GM19324 (cell line): ENCODE measurements at regions not wholly inside any gene's neighbourhood (a gene's known extent, or its start where the extent isn't known, plus 50 kb on each side); places are given as distances from the start of the nearest gene placed in this dataset.
"Not testable (repeated sequence)": the region's sequence is repeated elsewhere in the genome, so short reads cannot be mapped to it uniquely, and the experiment has no call there.

Experiments used
- ATAC-seq: cut with Tn5 transposase; IDR thresholded peaks from one replicate; pipeline ENCODE4 v1.9.1; 2021; ENCODE audit warnings: mild to moderate bottlenecking, moderate library complexity; ENCODE audit not compliant: unreplicated experiment, low FRiP score

DNA sequence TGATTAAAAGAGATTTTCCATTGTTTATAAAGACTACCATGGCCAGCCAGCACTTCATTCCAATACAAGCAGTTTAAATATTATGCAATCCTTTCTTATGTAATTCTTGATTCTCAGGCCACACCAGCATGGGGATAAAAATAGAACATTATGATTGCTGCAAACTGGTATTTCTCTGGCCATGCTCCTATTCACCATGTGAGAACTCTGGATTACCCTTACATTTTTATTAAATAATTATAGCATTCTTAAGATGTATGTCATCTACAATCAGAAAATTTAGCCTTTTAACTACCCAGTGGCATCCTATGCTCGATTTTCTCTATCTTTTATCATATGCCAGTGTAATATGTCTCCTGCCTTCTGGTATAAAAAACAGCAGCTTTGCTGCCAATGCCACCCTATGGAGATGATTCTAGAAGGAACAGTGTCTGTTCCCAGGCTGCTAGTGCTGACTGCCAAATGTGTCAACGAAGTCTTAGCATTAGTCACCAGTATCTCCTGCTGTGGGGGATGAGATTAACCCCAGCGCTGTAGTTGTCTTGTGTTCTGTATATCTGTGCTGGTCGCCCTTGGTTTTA is 501.4 kb downstream of the BCKDHB start:
- no peak for ATAC-seq

DNA sequence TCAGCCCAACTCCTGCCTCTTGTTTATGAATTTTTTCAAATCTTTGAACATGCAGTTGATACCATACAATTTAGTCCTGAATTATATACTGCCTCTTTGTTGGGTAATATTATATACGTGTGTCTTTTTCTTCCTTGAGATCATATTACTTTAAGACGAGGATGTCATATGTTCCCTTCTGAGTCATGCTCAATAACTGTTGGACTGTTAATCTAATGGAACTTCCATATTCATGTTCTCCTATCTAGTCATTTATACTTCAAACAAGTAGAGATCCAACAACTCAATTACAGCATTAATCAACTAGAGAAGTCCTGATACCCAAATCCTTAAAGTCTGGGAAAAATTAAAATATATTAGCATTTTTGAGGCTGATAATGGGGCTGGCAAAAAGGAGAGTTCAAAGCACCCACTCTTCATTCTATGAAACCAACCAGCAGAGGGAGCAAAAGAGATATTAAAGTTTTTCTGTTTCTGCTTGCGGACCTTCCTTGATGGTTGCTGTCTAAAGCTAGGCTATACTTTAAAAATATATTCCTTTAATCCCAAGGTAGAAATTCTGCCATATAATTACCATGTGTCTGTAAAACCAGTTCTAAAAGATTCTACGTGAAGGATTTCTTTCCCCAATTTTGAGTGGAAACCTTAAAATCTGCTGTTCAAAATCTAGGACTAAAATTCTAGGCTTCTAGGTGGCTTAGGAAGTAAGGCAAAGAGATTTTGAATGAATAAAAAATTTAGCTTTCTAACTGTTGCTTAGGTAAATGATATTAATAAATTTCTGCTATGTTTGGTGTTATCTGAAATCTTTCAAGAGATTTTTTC is 498.9 kb downstream of the BCKDHB start:
- ATAC-seq: no peak

DNA sequence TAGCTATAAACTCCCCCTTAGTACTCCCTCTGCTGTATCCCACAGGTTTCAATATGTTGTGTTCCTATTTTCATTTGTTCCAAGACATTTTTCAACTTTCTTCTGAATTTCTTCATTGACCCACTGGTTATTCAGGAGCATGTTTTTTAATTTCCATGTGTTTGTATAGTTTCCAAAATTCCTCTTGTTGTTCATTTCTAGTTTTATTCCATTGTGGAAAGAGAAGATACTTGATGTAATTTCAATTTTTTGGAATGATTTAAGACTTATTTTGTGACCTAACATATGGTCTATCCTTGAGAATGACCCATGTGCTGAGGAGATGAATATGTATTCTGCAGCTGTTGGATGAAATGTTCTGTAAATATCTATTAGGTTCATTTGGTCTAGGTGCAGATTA is 497.2 kb downstream of the BCKDHB start:
- ATAC-seq: no peak

DNA sequence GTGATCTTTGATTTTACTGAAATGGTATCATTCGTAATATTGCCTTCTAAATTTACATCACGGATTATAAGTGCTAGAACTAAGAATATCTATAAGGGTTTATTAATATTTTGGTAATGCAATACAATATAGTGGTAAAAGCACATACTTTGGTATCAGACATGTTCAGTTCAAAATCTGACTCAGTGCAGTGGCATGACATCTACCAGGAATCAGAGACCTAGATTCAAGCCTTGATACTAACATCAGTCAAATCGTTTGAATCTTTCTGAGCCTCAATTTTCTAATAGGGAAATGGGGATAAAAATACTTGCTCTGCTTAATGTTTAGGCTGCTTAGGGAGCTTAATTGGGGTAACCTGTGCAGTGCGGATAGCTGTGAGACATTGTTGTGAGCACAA is 488.0 kb downstream of the BCKDHB start:
- no peak for ATAC-seq

DNA sequence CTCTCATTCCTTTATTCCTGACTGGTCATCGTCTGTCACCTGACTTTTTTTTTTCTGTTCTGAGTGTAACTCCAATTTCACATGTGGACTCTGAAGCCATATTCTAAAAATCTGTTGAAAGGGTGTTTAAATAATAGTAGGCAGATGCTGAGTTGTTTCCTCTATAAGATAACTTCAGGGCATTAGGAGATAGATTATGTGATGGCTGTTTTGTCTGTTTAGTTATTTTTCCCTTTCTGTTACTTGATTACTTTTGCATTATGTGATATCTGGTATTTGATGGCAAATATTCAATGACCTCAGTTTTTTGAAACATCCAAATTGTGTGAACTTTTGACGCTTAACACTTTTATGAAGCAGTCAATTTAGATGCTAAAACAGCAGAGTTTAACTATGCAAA is 486.0 kb downstream of the BCKDHB start:
- no peak for ATAC-seq

DNA sequence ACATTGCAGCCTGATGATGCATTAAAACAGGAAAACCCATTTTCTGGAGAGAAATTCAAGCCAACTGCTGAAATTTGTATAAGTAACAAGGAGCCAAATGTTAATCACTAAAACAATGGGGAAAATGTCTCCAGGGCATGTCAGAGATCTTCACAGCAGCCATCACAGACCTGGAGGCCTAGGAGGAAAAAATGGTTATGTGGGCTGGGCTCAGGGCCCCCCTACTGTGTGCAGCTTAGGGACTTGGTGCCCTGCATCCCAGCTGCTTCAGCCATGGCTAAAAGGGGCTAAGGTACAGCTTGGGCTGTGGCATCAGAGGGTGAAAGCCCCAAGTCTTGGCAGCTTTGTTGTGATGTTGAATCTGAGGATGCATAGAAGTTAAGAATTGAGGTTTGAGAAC is 479.8 kb downstream of the BCKDHB start:
- ATAC-seq: no peak

DNA sequence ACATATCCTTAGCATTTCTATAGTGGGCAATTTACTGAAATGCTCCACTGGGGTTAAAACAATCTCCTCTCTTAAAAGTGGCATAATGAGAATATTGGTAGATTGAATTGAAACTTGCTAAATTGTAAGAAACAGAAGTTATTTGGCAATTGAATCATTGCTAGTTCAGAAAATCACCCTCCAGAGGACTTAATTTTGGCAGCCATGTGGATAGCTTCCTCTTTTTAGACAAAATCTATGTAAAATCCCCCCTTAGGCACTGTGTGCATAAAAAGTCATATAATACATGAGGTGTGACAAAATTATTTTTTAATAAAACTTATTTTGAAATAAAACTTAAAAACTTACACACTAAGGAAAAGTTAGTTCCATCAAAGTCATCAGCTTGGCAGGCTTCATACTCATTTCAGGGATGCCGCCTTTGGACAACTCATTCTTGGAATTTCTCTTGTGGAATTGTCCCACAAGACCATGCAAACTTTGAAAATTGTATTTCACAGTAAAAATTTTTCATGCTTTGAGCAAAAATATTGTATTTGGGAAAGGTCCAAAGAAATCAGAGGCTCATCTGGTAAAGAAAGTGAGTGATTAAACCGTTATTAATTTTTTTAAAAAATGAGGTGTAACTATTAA is 473.0 kb downstream of the BCKDHB start:
- ATAC-seq: no peak

DNA sequence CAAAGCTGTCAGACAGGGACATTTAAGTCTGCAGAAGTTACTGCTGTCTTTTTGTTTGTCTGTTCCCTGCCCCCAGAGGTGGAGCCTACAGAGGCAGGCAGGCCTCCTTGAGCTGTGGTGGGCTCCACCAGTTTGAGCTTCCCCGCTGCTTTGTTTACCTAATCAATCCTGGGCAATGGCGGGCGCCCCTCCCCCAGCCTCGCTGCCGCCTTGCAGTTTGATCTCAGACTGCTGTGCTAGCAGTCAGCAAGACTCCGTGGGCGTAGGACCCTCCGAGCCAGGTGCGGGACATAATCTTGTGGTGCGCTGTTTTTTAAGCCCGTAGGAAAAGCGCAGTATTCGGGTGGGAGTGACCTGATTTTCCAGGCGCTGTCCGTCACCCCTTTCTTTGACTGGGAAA is 466.8 kb downstream of the BCKDHB start:
- ATAC-seq: not testable (repeated sequence)

DNA sequence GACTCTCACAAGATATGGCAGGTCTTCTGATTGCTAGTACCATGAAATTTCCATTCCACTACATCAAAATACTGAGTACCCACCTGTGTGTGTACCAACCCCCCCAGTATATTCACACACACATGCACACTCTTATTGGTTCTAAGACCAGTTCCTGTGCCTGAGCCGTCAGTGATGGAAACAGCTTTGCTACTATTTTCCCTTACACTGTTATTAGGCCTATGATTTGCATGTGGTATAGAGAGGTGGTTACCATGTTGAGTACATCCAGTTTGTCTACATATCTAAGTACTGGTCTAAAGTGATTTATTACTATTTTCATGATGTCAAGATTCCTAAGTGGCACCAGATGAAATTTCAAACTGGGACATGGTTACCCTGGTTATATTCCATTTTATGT is 459.9 kb downstream of the BCKDHB start:
- no peak for ATAC-seq

DNA sequence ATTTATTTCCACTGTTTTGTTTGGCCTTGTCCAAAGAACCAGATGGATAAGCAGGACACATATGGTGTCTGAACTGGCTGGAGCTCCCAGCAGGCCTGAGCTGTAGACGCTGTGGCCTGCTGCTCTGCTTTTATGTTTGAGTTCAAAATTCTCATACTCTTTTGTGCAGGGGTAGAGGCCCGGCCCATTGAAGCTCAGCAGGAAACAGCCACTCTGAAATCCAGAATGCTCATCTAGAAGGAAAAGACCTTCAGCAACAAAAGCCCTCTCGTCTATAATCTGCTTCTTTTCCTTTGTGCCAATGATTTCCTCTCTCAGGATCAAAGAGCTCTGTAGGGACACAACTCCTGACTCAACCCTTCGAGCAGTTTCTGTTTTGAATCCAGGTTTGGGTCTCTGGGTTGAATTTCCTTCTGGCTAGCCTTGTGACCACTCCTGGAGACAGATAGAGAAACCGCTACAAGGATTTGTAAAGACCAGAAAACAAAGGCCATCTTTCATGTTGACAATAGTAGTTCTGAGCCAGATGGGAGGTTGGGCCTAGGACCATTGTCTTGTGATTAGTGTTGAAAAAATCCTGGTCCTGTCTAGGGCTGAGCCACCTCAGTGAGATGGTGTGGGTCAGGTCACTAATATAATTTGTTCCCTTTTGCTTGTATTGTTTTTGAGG is 446.7 kb downstream of the BCKDHB start:
- ATAC-seq: no peak

DNA sequence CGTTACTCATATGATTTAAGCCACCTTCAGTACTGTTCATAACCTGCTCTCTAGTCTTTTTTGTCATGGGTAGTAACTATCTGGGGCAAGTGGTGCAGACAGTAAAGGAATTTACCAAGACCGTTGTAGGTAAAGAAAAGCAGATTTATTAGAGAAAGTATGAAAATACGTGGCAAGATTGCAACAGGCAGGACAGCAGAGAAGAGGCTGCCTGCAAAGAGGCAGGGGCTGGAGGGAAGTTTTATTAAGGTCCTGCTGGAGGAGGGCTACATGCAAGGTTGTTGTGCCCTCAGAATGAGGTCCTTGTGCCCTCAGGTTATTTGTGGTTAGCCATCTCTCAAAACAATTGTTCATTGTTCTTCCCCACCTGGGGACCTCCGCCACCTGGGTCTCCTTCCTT is 444.3 kb downstream of the BCKDHB start:
- no peak for ATAC-seq

DNA sequence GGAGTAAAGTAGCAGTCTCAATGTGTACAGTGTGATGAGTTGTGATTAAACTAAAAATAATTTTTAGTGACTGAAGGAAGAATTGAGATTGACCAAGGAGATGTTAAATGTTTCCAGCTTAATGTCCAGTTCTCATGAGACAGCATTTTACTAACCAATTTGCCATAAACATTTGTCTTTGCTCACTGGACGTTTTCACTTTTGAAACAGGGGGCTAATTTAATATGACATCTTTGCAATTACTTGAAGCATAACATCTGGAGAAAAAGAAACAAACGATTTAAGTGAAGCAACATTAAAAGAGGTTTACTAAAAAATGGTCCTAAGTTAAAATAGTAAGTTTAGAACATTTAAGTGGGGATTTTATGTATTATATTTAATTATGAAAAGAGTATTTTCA is 443.8 kb downstream of the BCKDHB start:
- no peak for ATAC-seq

DNA sequence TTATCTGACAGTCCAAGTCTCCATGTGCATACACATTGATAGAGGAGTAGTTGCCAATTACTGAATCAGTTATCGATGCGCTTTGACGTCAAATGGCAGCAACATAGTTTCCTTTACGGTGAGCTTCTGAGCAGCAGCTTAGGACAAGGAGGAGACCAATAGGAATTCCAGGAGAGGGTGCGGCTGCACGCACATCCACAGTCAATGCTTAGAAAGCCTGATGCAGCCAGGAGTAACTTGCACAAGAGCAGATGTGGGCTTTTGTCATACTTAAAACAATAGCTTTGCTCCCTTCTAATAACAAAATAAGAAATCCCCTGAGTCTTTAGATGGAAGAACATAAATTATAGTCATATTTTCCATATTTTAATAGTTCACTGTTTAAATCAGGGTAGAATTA is 442.1 kb downstream of the BCKDHB start:
- ATAC-seq: no peak

DNA sequence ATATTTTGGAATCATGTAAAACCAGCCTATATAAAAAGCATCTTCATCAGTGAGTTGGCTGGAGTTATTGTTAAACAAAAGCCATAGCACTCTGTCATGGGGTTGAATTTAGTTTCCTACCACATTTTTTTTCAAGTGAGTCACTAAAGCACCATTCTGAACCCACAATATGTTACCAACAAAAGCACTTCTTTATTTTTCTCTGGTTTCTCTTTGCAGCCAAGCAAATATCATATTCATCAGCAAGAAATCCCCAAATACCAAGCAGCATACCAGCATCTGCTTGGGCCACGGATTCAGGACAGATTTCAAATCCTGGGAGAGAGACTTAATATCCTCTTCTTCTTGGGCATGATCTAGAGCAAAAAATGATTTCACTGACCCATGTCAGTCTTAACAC is 441.4 kb downstream of the BCKDHB start:
- no peak for ATAC-seq

DNA sequence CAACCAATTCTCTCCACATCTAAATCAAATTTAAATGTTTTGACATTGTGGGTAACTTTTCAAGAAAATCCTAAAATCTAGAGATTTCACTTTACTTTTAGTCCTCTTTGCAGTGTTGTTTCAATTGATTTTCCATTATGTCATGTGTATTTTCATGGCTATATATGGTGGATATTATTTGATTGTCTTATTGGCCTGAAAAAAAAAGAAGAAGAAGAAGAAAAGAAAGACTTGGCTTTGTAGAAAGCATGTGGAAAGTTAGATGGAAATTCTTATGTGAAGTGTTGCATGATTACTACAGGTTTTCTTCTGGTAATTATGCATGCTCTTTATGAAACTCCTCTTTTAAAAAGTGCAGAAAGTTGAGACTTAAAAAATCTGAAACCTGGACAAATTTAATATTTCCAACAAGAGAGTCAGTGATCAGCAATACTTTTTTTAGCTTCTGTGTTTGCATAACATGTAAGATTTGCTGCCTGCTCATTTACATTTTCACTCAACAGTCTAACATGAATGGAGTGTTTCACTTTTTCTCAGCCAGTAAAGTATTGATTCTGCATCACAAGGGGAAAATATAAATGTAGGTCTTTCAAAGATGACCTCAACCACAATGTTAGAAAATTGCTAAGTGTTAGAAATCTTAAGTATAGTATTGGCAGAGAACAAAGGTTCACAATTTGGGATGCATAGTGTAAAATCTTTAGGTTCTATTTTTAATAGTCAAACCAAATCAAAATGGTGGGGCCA is 438.7 kb downstream of the BCKDHB start:
- ATAC-seq: no peak

DNA sequence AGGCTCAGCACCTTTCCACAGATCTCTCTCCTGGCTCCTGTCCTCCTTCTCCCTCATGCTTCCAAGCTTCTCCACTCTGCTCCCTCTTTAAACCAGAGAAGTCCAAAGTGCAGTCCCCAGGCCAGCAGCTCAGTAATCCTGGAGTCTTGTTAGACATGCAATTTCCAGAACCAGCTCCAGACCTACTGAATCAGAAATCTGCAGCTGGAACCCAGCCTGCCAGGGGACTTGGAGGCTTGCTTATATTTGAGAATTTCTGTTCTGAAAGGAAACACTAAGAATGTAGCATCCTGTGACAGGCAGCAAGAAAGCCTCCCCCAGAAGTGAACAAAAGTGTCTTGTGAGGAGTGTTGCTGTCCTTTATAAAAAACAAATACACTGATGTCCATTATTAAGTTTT is 438.1 kb downstream of the BCKDHB start:
- no peak for ATAC-seq

DNA sequence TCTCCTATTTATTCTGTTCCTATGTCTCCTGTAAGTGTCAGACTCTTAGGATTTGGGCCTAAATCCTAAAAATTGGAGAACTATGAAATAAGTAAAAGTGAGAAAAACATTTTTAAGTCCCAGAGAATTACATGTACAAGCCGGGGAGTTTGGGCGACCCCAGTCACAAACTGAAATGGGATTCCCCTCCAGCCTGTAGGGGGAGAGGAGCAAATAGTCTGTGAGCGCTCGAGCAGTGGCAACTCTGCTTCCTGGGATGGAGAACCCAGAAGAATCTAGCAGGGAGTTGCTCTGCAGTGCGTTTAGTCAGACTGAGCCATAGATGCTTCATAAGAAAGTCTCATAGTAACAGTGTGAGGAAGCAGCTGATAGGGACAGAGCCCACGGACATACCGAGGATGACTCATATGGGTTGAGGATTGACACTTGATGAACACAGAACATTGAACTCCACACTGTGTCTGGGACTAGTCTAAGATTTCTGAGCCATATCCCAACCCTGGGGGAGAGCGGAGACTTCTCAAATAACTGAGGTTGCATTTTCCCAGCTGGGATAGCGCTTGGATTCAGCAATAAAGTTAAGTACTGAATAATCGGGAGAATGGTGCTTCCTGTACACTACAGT is 437.2 kb downstream of the BCKDHB start:
- no peak for ATAC-seq

DNA sequence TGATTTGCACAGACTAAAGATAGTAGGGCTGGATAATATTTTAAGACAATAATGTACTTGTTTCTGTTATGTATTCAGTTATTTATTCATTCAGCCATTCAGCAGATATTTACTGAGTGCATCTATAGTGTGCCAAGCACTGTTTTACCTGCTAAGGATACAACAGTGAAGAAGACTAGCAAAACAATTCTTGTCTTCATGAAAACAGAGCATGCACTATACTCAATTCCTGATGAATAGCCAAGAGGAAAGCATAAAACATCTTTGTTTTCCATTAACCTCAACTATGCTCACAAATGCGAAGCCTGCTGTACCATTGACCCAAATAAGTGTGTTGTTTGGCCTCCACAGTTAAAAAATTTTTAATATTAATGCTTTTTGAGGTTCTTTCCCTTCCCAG is 436.7 kb downstream of the BCKDHB start:
- ATAC-seq: no peak

DNA sequence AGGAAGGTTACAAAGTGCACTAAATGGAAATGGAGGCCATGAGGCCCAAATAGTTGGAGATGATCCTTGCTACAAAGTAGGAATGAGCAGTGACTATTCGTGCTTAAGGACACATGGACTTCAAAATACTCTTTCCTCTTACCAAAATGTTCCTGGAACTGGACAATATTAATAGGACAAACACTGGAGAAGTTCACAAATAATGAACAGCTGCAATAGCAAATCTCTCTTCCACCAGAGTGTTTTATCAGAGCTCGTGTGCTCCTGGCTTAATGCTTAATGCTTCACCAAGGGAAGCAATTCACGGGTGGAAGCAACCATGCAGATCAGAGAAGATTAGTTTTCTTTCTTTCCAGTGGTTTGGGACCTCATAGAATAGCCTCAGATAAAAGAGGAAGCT is 435.4 kb downstream of the BCKDHB start:
- no peak for ATAC-seq

DNA sequence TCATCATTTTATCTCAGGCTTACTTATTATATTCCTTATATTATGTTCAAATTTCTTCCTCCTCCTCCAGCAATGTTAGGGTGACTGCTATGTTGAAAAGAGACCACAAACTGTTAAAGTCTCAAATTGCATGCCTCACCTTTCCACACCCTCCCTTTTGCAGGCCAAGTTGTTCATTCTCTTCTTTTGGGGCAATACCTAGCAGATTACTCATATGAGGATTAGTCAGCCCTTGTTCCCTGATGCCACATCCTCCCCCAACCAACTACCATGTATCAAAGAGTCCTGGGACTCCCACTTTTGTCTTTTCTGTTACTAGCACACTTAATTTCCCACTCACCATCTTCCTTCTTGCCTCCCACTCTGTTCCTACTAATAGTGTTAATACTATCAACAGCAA is 434.7 kb downstream of the BCKDHB start:
- no peak for ATAC-seq
